Hepatocyte (in vitro differentiated cells): ENCODE measurements at regions not wholly inside any gene's neighbourhood (a gene's known extent, or its start where the extent isn't known, plus 50 kb on each side); places are given as distances from the start of the nearest gene placed in this dataset.
"Not testable (repeated sequence)": the region's sequence is repeated elsewhere in the genome, so short reads cannot be mapped to it uniquely, and the experiment has no call there.

Experiments
- DNase-seq: peaks from one replicate; pipeline ENCODE4 v3.0.0-alpha.2; 2016; ENCODE audit warnings: low spot score
- H2AFZ ChIP-seq: fragments of 200-600 bp; sonication (generic); 2 replicates; pipeline ENCODE4 v1.6.0; 2016; ENCODE audit warnings: antibody characterized with exemption, mild to moderate bottlenecking
- H3K27ac ChIP-seq: fragments of 200-600 bp; sonication (generic); 2 replicates; pipeline ENCODE4 v1.5.1; 2016; ENCODE audit warnings: mild to moderate bottlenecking
- H3K27me3 ChIP-seq: fragments of 200-600 bp; sonication (generic); 2 replicates; pipeline ENCODE4 v1.6.1; 2016
- H3K36me3 ChIP-seq: fragments of 200-600 bp; sonication (generic); replicated peaks from 2 replicates; pipeline ENCODE4 v1.5.1; 2016; ENCODE audit warnings: low read depth; ENCODE audit not compliant: insufficient read depth
- H3K4me1 ChIP-seq: fragments of 200-600 bp; sonication (generic); 2 replicates; pipeline ENCODE4 v1.5.1; 2016; ENCODE audit warnings: mild to moderate bottlenecking, moderate library complexity; ENCODE audit not compliant: insufficient read depth
- H3K4me2 ChIP-seq: fragments of 200-600 bp; sonication (generic); 2 replicates; pipeline ENCODE4 v1.6.0; 2016
- H3K4me3 ChIP-seq: fragments of 200-600 bp; sonication (generic); 2 replicates; pipeline ENCODE4 v1.5.1; 2016; ENCODE audit warnings: mild to moderate bottlenecking
- H3K79me2 ChIP-seq: fragments of 200-600 bp; sonication (generic); 2 replicates; pipeline ENCODE4 v1.6.0; 2017; ENCODE audit warnings: mild to moderate bottlenecking
- H3K9me2 ChIP-seq: fragments of 200-600 bp; sonication (generic); replicated peaks from 2 replicates; pipeline ENCODE4 v1.6.0; 2017; ENCODE audit warnings: mild to moderate bottlenecking; ENCODE audit not compliant: insufficient read depth
- H3K9me3 ChIP-seq: fragments of 200-600 bp; sonication (generic); 2 replicates; pipeline ENCODE4 v1.5.1; 2016; ENCODE audit warnings: low read depth, mild to moderate bottlenecking
- H4K20me1 ChIP-seq: fragments of 200-600 bp; sonication (generic); 2 replicates; pipeline ENCODE4 v1.6.0; 2016; ENCODE audit warnings: mild to moderate bottlenecking; ENCODE audit not compliant: insufficient read depth, poor library complexity, severe bottlenecking
- CTCF ChIP-seq: fragments of 200-600 bp; sonication (generic); IDR thresholded peaks from 2 replicates; pipeline ENCODE4 v1.5.1; 2016; ENCODE audit warnings: antibody characterized with exemption, mild to moderate bottlenecking; ENCODE audit not compliant: poor library complexity
- EZH2 ChIP-seq: fragments of 200-600 bp; sonication (generic); IDR thresholded peaks from 2 replicates; pipeline ENCODE4 v1.6.1; 2016; ENCODE audit warnings: antibody characterized with exemption, mild to moderate bottlenecking, borderline replicate concordance
- EZH2phosphoT487 ChIP-seq: fragments of 200-600 bp; sonication (generic); IDR thresholded peaks from one replicate; pipeline ENCODE4 v1.6.1; 2018; ENCODE audit warnings: antibody characterized with exemption, mild to moderate bottlenecking, low read depth, moderate library complexity; ENCODE audit not compliant: unreplicated experiment, severe bottlenecking
- WGBS: methylation state at CpG from one replicate; pipeline ENCODE4 v1.1.6; 2016; ENCODE audit warnings: low lambda C conversion rate; ENCODE audit errors: missing lambda C conversion rate; 5-methylcytosine and 5-hydroxymethylcytosine counted together

- TF ChIP-seq EZH2phosphoT487 (no peak), CTCF (no peak), EZH2 (no peak)
- Histone ChIP-seq H3K79me2 (no peaks in the 10 kb centered on the region), H3K4me2 (no peak overlapping the region), H3K4me3 (no peak overlapping the region), H2AFZ (no peak overlapping the region), H3K27ac (no peak overlapping the region), H3K9me3 (no peaks in the 10 kb centered on the region), H3K9me2 (no peaks in the 10 kb centered on the region), H3K4me1 (no peaks in the 10 kb centered on the region), H4K20me1 (no peaks in the 10 kb centered on the region), H3K36me3 (no peaks in the 10 kb centered on the region), H3K27me3 (no peaks in the 10 kb centered on the region)
- 91% methylated on average over 4 of the region's 4 CpGs for WGBS
- DNase-seq, result no peak
Measured at GRCh38 chr1:190011585-190011984, 466.1 kb downstream of the BRINP3 start.

GRCh38 chr1:190019151-190019550 is 458.5 kb downstream of the BRINP3 start:
- not testable (repeated sequence) for H3K36me3 ChIP-seq, H3K4me2 ChIP-seq, H3K9me2 ChIP-seq, H3K79me2 ChIP-seq, H3K27ac ChIP-seq, H3K4me1 ChIP-seq, H2AFZ ChIP-seq, H3K27me3 ChIP-seq, H3K4me3 ChIP-seq, H3K9me3 ChIP-seq, H4K20me1 ChIP-seq, DNase-seq
- WGBS, result 94% methylated on average over 16 of the region's 16 CpGs

- Histone ChIP-seq H3K4me3 (no peak overlapping the region), H3K4me2 (no peak overlapping the region), H3K27ac (no peak overlapping the region), H2AFZ (no peak overlapping the region), H3K4me1 (no peaks in the 10 kb centered on the region), H4K20me1 (no peaks in the 10 kb centered on the region), H3K79me2 (no peaks in the 10 kb centered on the region), H3K9me2 (no peaks in the 10 kb centered on the region), H3K27me3 (no peaks in the 10 kb centered on the region), H3K36me3 (no peaks in the 10 kb centered on the region), H3K9me3 (no peaks in the 10 kb centered on the region)
- DNase-seq, result no peak
- WGBS, result 90% methylated on average over 6 of the region's 6 CpGs
- TF ChIP-seq CTCF (no peak), EZH2 (no peak), EZH2phosphoT487 (no peak)
Measured at GRCh38 chr1:190019717-190020116, 457.9 kb downstream of the BRINP3 start.

GRCh38 chr1:190022709-190023108 is 455.0 kb downstream of the BRINP3 start:
- no peaks in the 10 kb centered on the region for H3K79me2 ChIP-seq
- H4K20me1 ChIP-seq, result no peaks in the 10 kb centered on the region
- no peak overlapping the region for H3K4me2 ChIP-seq
- H3K27me3 ChIP-seq, result no peaks in the 10 kb centered on the region
- no peak overlapping the region for H3K27ac ChIP-seq
- DNase-seq, result no peak
- no peaks in the 10 kb centered on the region for H3K9me3 ChIP-seq
- no peaks in the 10 kb centered on the region for H3K4me1 ChIP-seq
- 86% methylated on average over 3 of the region's 3 CpGs for WGBS
- no peaks in the 10 kb centered on the region for H3K9me2 ChIP-seq
- H2AFZ ChIP-seq, result no peak overlapping the region
- TF ChIP-seq CTCF (no peak), EZH2phosphoT487 (no peak), EZH2 (no peak)
- H3K4me3 ChIP-seq, result no peak overlapping the region
- no peaks in the 10 kb centered on the region for H3K36me3 ChIP-seq
